Right atrium auricular region (tissue), 2 donors: ENCODE measurements at regions not wholly inside any gene's neighbourhood (a gene's known extent, or its start where the extent isn't known, plus 50 kb on each side); places are given as distances from the start of the nearest gene placed in this dataset.

Experiments
- DNase-seq: peaks from one replicate; pipeline ENCODE4 v3.0.0-alpha.2; 2019; ENCODE audit warnings: low spot score
- H3K27ac ChIP-seq, 2 donors: fragments of 200-600 bp; sonication (generic); 1 replicate in 1 of 2; 2 replicates in 1 of 2; pipeline ENCODE4 v1.5.1; 2016 to 2019
- H3K27me3 ChIP-seq, 2 donors: fragments of 200-600 bp; sonication (generic); one replicate each; pipeline versions ENCODE4 v1.5.1 to v1.6.0; 2017 to 2019
- H3K36me3 ChIP-seq: fragments of 200-600 bp; sonication (generic); one replicate; pipeline ENCODE4 v1.5.1; 2016
- H3K4me1 ChIP-seq, 2 donors: fragments of 200-600 bp; sonication (generic); one replicate each; pipeline versions ENCODE4 v1.5.1 to v1.6.0; 2017 to 2019
- H3K4me3 ChIP-seq, 2 donors: fragments of 200-600 bp; sonication (generic); 1 replicate in 1 of 2; 2 replicates in 1 of 2; pipeline ENCODE4 v1.5.1; 2017 to 2019; ENCODE audit warnings: mild to moderate bottlenecking in 1 of 2, moderate library complexity in 1 of 2
- H3K9me3 ChIP-seq, 2 donors: fragments of 200-600 bp; sonication (generic); one replicate each; pipeline ENCODE4 v1.5.1; 2019
- CTCF ChIP-seq, 2 donors: fragments of 200-600 bp; sonication (generic); IDR thresholded peaks; one replicate each; pipeline ENCODE4 v1.5.1; 2019; ENCODE audit warnings: antibody characterized with exemption in 2 of 2

GRCh38 chr5:130268489-130268888 is 364.2 kb downstream of the CHSY3 start:
- Histone ChIP-seq H3K27ac (no peak overlapping the region), H3K36me3 (no peaks in the 10 kb centered on the region), H3K4me1 (no peaks in the 10 kb centered on the region), H3K4me3 (no peak overlapping the region), H3K27me3 (no peaks in the 10 kb centered on the region), H3K9me3 (no peaks in the 10 kb centered on the region)
- no peak for DNase-seq
- no peak for TF ChIP-seq CTCF (IDR thresholded peaks at IDR 0.05)

- no peaks in the 10 kb centered on the region for H3K27me3 ChIP-seq
- no peak for DNase-seq
- no peaks in the 10 kb centered on the region for H3K9me3 ChIP-seq
- H3K4me1 ChIP-seq = no peaks in the 10 kb centered on the region
- no peak for TF ChIP-seq CTCF (IDR thresholded peaks at IDR 0.05)
- H3K4me3 ChIP-seq = no peak overlapping the region
- no peaks in the 10 kb centered on the region for H3K36me3 ChIP-seq
- no peak overlapping the region for H3K27ac ChIP-seq
Observed at GRCh38 chr5:130267926-130268325, 363.7 kb downstream of the CHSY3 start.

- TF ChIP-seq CTCF (IDR thresholded peaks at IDR 0.05) = no peak
- H3K36me3 ChIP-seq = no peaks in the 10 kb centered on the region
- no peak for DNase-seq
- H3K27ac ChIP-seq = no peak overlapping the region
- H3K4me1 ChIP-seq = no peaks in the 10 kb centered on the region
- no peaks in the 10 kb centered on the region for H3K27me3 ChIP-seq
- H3K4me3 ChIP-seq = no peak overlapping the region
- H3K9me3 ChIP-seq = peaks cover 0 to 11% of the 10 kb centered on the region in 2 donors
Observed at GRCh38 chr5:130260481-130260880, 356.2 kb downstream of the CHSY3 start.

- H3K27ac ChIP-seq = no peak overlapping the region
- peaks cover 0 to 14% of the 10 kb centered on the region in 2 donors for H3K9me3 ChIP-seq
- no peak for DNase-seq
- no peak overlapping the region for H3K4me3 ChIP-seq
- no peak for TF ChIP-seq CTCF (IDR thresholded peaks at IDR 0.05)
- no peaks in the 10 kb centered on the region for H3K27me3 ChIP-seq
- H3K36me3 ChIP-seq = no peaks in the 10 kb centered on the region
- no peaks in the 10 kb centered on the region for H3K4me1 ChIP-seq
Observed at GRCh38 chr5:130251931-130252330, 347.7 kb downstream of the CHSY3 start.

GRCh38 chr5:130243641-130244040 is 339.4 kb downstream of the CHSY3 start:
- Histone ChIP-seq H3K27ac (no peak overlapping the region), H3K4me1 (no peaks in the 10 kb centered on the region), H3K36me3 (no peaks in the 10 kb centered on the region), H3K27me3 (no peaks in the 10 kb centered on the region), H3K4me3 (no peak overlapping the region), H3K9me3 (no peaks in the 10 kb centered on the region)
- no peak for TF ChIP-seq CTCF (IDR thresholded peaks at IDR 0.05)
- no peak for DNase-seq

- H3K4me3 ChIP-seq = no peak overlapping the region
- TF ChIP-seq CTCF (IDR thresholded peaks at IDR 0.05) = no peak
- no peaks in the 10 kb centered on the region for H3K27me3 ChIP-seq
- DNase-seq = no peak
- H3K4me1 ChIP-seq = no peaks in the 10 kb centered on the region
- H3K27ac ChIP-seq = no peak overlapping the region
- no peaks in the 10 kb centered on the region for H3K36me3 ChIP-seq
- peaks cover 0 to 5% of the 10 kb centered on the region in 2 donors for H3K9me3 ChIP-seq
Observed at GRCh38 chr5:130237721-130238120, 333.5 kb downstream of the CHSY3 start.
